Lower lobe of right lung (tissue), 2 donors: ENCODE measurements at regions not wholly inside any gene's neighbourhood (a gene's known extent, or its start where the extent isn't known, plus 50 kb on each side); places are given as distances from the start of the nearest gene placed in this dataset.
A peak's percentile ranks its signal among the peaks of the same experiment; 100 is the strongest.

ENCODE experiments used
- ATAC-seq, 2 donors: fragments of 200-7000 bp; cut with Tn5 transposase; one replicate each; pipeline ENCODE4 v1.9.1; 2020 to 2022; ENCODE audit warnings: mild to moderate bottlenecking in 2 of 2, moderate library complexity in 2 of 2
- DNase-seq: peaks from one replicate; pipeline ENCODE4 v3.0.0-alpha.2; 2020
- H3K27ac ChIP-seq: fragments of 200-600 bp; one replicate; pipeline ENCODE4 v1.8.0; 2022
- H3K27me3 ChIP-seq: fragments of 200-600 bp; one replicate; pipeline ENCODE4 v1.8.0; 2022; ENCODE audit warnings: low read depth
- H3K36me3 ChIP-seq: fragments of 200-600 bp; one replicate; pipeline ENCODE4 v1.8.0; 2022; ENCODE audit warnings: mild to moderate bottlenecking
- H3K4me1 ChIP-seq: fragments of 200-600 bp; one replicate; pipeline ENCODE4 v1.8.0; 2022
- H3K4me3 ChIP-seq: fragments of 200-600 bp; one replicate; pipeline ENCODE4 v1.8.0; 2022; ENCODE audit warnings: mild to moderate bottlenecking
- H3K9me3 ChIP-seq: fragments of 200-600 bp; one replicate; pipeline ENCODE4 v1.8.0; 2022
- CTCF ChIP-seq: fragments of 200-600 bp; IDR thresholded peaks from one replicate; pipeline ENCODE4 v1.8.0; 2022; ENCODE audit warnings: antibody characterized with exemption, mild to moderate bottlenecking
- intact Hi-C: fragments of 100-400 bp; cut with DNase I; formaldehyde crosslinking; loops from one replicate; pipeline ENCODE4 v1.11.0; 2022
- donor health status: DM: no; HTN: yes; CAD: no; lungs with severe emphysema.

DNA sequence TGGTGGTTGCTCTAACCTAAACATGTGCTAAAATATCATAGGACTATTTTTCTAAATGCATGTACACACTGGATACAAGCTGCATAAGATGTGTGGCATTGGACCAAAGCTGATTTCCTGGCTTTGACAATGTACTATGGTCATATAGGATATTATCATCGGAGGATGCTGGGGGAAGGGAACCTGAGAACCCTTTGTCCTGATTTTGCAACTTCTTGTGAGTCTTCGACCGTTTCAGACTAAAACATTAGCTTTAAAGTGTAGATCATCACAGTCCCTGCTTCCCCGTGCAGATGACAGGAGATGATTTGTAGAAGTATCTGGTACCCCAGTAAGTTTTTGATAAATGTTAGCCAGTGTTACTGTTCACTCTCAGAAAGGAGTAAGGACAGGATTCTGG lies 554.7 kb downstream of the MIAT start:
- Histone ChIP-seq H3K27me3 (no peaks in the 10 kb centered on the region), H3K4me1 (peaks cover 19% of the 10 kb centered on the region), H3K36me3 (no peaks in the 10 kb centered on the region), H3K9me3 (no peaks in the 10 kb centered on the region), H3K4me3 (no peak overlapping the region), H3K27ac (no peak overlapping the region)
- TF ChIP-seq CTCF: no peak
- intact Hi-C loops: no loop called here
- DNase-seq (no peak), ATAC-seq (no peak)

GRCh38 chr22:27212617-27213177 lies 555.3 kb downstream of the MIAT start:
- intact Hi-C loops: no loop called here
- Histone ChIP-seq H3K4me3 (no peak overlapping the region), H3K9me3 (no peaks in the 10 kb centered on the region), H3K36me3 (no peaks in the 10 kb centered on the region), H3K4me1 (peaks cover 19% of the 10 kb centered on the region), H3K27me3 (no peaks in the 10 kb centered on the region), H3K27ac (peak overlapping the region; percentile 1)
- DNase-seq: no peak
- no peak for TF ChIP-seq CTCF
- peak; percentile 37 to 63 for ATAC-seq

- Histone ChIP-seq H3K4me1 (peaks cover 21% of the 10 kb centered on the region), H3K27me3 (no peaks in the 10 kb centered on the region), H3K4me3 (no peak overlapping the region), H3K9me3 (no peaks in the 10 kb centered on the region), H3K27ac (peak overlapping the region; percentile 1), H3K36me3 (no peaks in the 10 kb centered on the region)
- DNase-seq: no peak
- intact Hi-C loops: no loop called here
- no peak for ATAC-seq
- no peak for TF ChIP-seq CTCF
Observed at GRCh38 chr22:27213294-27213693, 555.9 kb downstream of the MIAT start.

DNA sequence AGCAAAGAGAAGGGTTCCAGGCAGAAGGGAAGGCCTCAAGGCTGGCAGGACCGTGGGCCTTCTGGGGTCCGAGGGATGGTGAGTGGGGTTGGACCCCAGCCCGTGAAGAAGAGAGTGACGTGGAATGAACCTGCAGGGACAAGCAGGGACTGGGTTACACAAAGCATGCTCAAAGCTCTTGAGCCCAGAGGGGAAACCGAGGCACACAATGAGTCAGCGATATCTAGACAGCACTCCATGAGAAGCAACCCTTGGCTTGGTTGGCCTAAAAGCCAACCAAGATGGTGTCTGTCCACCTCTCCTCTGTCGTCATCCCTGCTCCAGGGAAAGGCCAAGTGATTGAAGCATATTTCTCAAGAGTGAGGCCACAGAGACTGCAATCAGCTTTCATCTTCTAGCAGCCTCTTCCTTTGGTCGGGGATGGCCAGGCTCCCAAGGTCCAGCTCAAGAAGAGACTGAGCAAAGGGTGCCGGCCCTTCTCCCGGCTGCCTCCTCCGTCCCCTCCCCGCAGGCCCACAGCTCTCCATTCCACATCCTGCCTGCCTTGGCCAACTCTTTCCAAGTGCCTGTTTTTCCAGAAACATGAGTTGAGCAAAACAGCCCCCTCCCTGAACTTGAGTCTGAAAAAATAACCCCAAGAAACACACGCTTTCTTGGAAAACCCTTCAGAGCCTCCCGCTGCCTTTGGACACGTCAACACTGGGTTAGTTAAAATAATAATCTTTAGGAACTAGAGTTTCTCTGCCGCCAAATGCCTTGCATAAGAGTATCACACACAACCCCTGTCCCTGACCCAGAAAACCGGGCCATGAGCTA lies 556.6 kb downstream of the MIAT start:
- H3K36me3 ChIP-seq: no peaks in the 10 kb centered on the region
- H3K4me3 ChIP-seq: no peak overlapping the region
- H3K27ac ChIP-seq: peak overlapping the region; percentile 1
- ATAC-seq (peak in 1 of 2 donors; percentile 36), DNase-seq (no peak)
- H3K27me3 ChIP-seq: no peaks in the 10 kb centered on the region
- no peak for TF ChIP-seq CTCF
- peaks cover 24% of the 10 kb centered on the region for H3K4me1 ChIP-seq
- H3K9me3 ChIP-seq: no peaks in the 10 kb centered on the region
- intact Hi-C loops: no loop called here

GRCh38 chr22:27214691-27215090 lies 557.3 kb downstream of the MIAT start:
- H3K27me3 ChIP-seq: no peaks in the 10 kb centered on the region
- ATAC-seq (no peak), DNase-seq (no peak)
- TF ChIP-seq CTCF: no peak
- intact Hi-C loops: no loop called here
- no peaks in the 10 kb centered on the region for H3K36me3 ChIP-seq
- H3K4me3 ChIP-seq: no peak overlapping the region
- no peaks in the 10 kb centered on the region for H3K9me3 ChIP-seq
- peaks cover 24% of the 10 kb centered on the region for H3K4me1 ChIP-seq
- H3K27ac ChIP-seq: no peak overlapping the region
